ENCODE measurements at regions not wholly inside any gene's neighbourhood (a gene's known extent, or its start where the extent isn't known, plus 50 kb on each side); places are given as distances from the start of the nearest gene placed in this dataset.
"Not testable (repeated sequence)": the region's sequence is repeated elsewhere in the genome, so short reads cannot be mapped to it uniquely, and the experiment has no call there.

DNA sequence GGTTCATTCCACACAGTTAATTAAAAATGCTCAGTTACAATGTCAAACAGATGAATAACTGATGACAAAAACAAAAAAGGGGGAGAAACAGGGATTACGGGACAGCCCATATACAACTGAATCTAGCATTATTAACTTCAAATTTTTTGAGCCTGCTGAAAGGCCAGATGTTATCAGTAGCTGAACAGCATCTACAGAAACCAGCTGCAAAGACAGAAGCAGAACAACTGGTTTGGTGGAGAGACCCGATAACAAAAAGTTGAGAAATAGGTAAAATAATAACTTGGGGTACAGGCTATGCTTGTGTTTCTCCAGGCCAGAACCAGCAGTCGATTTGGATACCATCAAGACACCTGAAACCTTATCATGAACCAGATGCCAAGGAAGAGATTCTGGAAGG is 109.8 kb downstream of the SEPTIN7 start:
- DNase-seq, result not testable (repeated sequence)

DNA sequence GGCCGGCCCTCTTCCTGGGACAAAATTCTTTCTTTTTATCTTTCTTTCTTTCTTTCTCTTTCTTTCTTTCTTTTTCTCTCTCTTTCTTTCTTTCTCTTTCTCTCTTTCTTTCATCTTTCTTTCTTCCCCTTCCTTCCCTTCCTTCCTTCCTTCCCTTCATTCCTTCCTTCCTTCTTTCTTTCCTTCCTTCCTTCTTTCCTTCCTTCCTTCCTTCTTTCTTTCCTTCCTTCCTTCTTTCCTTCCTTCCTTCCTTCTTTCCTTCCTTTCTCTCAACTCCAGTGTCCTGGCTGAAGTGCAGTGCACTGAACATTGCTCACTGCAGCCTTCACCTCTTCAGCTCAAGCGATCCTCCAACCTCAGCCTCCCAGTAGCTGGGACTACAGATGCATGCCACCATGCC is 112.5 kb downstream of the SEPTIN7 start:
- not testable (repeated sequence) for DNase-seq

DNA sequence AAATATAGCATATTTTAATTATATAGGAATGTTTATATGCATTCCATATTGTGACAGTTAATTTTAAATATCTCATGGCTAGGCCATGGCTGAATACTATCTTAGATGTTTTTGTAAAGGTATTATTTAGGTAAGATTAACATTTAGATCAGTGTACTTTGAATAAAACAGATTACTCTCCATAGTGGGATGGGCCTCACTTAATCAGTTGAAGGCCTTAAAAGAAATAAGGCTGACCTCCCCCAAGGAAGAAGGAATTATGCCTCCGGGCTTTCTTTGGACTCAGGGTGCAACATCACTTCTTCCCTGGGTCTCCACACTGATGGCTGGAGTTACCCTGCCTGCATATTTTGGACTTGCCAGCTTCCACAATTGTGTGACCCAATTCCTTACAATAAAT is 113.4 kb downstream of the SEPTIN7 start:
- DNase-seq, result not testable (repeated sequence)

DNA sequence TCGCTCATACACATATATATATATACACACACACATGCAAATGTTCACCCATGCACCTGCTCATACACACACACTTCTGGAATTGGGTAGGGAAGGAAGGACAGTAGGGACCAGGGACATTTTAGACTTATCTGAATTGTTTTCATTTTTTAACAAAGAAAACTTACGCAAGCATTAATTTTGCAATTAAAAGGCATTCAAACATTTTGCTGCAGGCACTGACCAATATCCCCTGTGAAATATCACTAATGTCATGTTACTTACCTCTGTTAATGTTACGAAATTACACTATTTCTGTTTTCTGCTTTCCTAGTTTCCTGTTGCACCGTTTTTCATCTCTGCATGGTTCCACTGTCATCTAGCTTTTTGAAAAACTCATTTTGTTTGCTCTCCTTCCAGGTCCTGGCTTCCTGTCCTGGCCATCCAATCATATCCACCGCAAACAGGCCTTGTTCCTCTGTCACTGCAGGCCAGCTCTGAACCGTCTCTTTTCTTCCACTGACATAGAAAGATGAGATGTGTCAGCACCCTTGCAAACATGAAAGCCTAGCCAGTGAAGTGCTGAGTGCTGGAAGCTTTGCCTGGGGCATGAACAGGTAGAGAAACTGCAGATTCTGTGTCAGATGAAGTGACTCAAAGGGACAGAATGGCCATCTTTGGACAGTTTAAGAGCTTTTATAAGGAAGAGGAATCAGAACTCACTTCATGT is 114.5 kb downstream of the SEPTIN7 start:
- DNase-seq, result not testable (repeated sequence)

DNA sequence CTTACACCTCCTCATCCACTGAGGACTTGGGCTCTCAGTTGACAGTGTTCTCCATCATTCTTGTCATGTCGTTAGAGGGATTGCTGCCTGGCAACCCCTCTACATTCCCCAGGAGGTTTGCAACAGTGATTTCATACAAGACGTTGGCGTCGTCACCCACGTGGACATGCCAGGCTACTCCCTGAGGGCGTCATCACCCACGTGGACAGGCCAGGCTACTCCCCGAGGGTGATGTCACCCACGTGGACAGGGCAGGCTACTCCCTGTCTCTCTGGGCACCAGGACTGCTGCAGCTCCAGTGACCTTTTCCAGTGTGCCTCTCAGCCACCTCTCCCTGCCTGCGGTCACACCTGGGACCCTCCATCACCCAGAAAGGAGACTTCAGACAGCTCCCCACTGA is 117.4 kb downstream of the SEPTIN7 start:
- not testable (repeated sequence) for DNase-seq

DNA sequence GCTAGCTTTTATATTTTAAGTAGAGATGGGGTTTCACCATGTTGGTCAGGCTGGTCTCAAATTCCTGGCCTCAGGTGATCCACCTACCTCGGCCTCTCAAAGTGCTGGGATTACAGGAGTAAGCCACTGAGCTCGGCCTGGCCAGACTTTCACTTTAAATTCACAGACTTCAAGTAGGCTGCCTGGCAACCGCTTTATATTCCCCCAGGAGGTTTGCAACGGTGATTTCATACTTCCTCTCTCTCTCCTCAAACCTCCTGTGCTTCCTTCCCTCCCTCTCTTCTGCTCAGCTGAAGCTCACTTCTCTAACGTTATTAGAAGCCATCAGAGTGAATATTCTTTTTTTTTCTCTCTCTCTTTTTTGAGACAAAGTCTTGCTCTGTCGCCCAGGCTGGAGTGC is 118.8 kb downstream of the SEPTIN7 start:
- not testable (repeated sequence) for DNase-seq

DNA sequence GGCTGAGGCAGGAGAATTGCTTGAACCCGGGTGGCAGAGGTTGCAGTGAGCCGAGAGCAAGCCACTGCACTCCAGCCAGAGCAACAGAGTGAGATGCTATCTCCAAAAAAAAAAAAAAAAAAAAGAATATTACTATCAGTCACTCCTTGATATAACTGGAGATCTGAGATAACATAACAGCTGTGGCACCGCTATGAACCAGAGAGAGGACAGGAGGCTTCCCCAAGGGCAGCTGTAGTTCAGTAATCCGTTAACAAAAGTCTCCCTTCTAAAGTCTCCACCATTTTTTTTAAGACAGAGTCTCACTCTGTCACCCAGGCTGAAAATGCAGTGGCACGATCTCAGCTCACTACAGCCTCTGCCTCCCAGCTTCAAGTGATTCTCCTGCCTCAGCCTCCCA is 120.5 kb downstream of the SEPTIN7 start:
- DNase-seq, result not testable (repeated sequence)

DNA sequence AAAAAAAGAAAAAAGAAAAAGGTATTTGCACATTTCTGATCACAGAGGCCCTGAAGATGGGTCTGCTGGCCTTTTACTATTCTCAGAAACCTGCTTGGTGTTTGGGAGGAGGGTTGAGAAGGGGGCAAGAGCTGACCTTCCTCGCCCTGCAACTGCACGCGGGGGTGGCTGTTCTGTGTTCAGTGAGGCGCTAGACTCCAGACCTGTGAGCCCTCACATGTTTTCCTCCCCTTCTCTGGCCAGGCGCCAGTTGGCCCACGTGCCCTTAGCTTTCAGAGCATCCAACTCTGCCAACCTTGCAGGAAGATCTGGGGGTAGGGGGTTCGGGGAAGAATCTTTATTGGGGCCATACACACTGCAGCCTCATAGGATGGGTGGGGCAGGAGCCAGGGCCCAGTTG is 123.8 kb downstream of the SEPTIN7 start:
- not testable (repeated sequence) for DNase-seq

DNA sequence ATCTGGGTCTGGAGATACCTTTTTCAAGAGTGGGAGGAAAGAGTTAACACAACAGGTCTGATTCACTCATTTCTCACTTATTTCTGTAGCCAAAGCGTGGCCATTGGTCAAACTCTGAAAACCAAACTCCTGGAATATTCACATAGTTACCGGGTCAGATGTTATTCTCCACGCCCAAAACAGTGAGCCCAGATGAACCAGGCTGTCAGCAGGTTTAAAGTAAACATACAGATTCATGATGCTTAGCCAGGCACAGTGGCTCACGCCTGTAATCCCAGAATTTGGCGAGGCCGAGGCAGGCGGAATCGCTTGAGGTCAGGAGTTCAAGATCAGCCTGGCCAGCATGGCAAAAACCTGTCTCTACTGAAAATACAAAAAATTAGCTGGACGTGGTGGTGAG is 126.1 kb downstream of the SEPTIN7 start:
- DNase-seq, result not testable (repeated sequence)

DNA sequence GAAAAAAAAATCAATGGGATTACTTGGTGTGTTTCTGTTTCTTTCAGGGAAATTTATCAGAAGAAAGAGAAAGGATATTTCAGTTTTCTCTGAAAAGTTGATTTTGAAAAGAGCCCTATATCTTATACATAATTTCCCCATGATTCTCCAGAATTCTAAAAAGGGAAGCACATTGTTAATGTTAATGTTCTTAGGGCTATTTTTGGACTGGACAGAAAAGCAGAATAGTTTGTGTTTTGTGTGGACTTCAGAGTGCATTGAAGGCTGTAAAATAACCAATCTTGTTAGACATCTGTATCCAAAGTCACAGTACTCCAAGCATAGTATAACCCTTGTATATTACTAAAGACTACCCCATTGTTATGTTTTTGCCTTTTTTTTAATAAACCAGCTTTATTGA is 130.3 kb downstream of the SEPTIN7 start:
- DNase-seq, result not testable (repeated sequence)

DNA sequence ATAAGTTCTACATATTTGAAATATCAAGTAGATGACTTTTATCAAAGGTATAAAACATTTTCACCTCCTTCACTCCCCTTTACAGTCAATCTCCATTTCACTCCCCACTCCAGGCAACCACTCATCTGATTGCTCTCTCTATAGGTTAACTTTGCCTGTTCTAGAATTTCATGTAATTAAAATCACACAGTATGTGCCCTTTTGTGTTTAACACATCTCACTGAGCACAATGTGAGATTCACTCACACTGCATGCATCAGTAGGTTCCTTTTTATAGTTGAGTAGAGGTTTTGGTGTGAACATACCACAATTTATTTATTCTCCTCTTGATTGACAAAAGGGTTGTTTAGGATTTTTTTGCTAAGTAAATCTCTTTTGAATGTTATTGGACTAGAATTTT is 130.7 kb downstream of the SEPTIN7 start:
- not testable (repeated sequence) for DNase-seq

DNA sequence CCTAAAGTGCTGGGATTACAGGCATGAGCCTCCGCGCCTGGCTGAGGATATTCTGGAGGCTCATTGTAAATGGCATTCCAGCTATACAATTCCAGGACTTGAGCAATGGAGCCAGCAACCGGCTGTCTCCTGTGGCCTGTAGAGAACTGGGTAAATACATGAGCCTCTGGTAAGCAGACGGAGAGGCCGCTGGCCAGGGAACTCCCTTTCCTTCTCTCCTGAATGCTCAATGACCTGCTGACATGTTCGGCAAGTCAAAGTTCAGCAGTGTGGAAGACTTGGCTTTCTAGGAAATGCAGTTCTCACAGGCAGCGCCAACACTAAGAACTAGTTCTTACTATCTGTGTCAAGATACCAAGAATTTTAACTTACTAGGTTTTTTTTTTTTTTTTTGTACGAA is 139.8 kb downstream of the SEPTIN7 start:
- DNase-seq, result not testable (repeated sequence)

DNA sequence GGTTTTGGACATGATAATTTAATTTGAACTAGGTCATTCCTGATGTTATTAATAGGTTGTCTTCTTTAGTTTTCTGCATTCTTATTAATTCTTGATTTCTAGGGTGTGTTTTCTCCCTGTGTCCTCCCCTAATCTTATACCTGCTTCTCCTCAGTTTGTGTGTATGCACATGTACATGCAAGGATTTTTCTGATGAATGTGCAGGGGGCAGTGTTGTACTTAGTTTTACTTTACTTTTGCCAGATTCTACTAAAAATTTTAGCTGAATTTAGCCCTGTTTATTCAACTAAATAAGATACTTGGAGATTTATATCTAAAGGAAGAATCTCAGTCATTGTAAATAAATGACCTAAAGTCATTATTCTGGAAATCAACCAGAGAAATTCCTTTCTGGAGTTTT is 144.8 kb downstream of the SEPTIN7 start:
- not testable (repeated sequence) for DNase-seq

DNA sequence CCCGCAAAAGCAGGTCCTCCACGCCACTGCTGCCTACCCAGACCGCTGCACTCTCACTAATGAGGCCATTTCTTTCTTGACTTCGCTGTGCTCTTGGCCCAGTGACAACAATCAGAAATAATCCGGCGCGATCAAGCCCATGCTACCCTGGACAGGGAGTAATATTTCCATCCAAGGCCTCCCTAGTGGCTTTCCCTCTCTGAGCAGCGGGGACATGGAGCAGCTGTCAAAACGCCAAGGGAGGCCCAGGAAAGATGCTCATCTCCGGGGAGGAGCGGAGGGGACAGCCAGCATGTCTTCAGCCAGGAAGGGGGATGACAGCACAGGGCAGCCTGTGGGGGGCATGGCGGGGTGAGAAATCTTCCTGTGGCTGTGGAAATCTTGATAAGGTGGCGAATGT is 154.9 kb downstream of the SEPTIN7 start:
- not testable (repeated sequence) for DNase-seq

DNA sequence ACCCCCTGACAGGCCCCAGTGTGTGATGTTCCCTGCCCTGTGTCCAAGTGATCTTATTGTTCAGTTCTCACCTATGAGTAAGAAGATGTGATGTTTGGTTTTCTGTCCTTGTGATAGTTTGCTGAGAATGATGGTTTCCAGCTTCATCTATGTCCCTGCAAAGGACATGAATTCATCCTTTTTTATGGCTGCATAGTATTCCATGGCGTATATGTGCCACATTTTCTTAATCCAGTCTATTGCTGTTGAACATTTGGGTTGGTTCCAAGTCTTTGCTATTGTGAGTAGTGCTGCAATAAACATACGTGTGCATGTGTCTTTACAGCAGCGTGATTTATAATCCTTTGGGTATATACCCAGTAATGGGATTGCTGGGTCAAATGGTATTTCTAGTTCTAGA is 156.1 kb downstream of the SEPTIN7 start:
- DNase-seq, result not testable (repeated sequence)

DNA sequence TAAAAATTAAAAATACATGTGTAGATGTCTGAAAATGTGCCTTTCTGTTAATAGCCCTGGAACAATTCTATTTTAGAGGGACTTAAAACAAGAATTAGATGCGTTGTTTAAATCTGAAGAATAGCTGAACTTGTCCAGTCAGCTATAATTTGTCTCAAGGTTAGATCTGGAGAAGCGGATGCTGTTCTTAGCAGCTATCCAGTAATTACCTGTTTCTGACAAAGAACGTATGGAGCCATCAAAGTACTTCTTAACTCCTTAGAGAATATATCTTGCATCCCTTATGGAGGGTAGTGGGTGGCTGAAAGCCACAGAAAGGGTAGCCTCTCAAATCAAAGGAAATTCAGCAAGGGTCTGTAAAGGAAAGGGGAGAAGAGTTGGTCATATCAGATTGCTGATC is 160.4 kb downstream of the SEPTIN7 start:
- DNase-seq, result not testable (repeated sequence)

DNA sequence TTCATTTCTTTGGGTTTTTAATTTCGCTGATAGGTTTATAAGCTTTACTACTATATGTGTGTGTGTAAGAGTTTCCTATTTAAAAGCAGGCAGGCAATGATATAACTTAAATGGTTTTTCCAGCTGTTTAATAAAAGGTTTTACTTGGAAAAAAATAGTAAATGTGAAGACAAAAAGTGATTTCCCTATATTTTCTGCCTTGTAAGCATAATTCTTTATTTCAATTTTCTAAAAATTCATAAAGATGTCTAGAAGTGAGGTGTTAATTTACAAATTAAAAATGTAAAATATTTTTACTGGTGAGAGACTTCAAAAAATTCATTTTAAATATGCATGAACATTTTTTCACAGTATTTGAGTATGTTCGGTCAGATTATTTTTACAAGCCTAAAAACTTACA is 161.8 kb downstream of the SEPTIN7 start:
- DNase-seq, result not testable (repeated sequence)

DNA sequence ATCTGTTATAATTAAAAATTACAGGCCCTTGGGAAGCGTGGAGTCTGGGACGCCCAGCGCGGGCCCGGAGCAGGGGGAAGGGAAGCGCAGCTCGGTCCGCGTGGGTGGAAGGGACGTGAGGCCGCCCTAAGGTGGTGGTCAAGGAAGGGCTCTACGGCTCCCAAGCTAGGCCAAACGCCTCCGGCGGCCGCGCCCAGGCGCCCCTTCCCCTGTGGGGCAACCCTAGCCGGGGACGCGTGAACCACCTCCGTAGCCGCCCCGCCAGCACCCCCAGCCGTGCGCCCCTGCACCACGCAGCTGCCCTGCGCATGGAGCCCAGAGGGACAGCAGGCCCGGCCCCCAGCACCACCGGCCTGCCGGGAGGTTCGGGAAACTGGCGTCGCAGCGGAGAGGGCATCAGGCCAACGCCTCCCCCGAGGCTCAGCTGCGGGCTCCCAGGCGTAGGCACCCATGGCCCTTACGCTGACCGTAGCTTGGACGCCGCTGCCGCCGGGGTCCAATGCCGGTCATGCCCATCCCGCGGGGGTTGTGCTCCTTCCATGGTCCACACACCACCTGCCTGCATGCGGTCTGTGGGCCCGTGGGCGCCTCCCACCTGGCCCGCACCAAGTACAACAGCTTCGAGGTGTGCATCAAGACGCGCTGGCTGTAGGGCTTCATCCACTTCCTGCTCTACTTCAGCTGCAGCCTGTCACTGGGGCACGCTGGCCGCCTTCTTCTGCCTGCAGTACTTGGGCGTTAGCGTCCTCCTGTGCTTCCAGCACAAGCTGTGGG is 166.7 kb downstream of the SEPTIN7 start:
- DNase-seq, result no peak

DNA sequence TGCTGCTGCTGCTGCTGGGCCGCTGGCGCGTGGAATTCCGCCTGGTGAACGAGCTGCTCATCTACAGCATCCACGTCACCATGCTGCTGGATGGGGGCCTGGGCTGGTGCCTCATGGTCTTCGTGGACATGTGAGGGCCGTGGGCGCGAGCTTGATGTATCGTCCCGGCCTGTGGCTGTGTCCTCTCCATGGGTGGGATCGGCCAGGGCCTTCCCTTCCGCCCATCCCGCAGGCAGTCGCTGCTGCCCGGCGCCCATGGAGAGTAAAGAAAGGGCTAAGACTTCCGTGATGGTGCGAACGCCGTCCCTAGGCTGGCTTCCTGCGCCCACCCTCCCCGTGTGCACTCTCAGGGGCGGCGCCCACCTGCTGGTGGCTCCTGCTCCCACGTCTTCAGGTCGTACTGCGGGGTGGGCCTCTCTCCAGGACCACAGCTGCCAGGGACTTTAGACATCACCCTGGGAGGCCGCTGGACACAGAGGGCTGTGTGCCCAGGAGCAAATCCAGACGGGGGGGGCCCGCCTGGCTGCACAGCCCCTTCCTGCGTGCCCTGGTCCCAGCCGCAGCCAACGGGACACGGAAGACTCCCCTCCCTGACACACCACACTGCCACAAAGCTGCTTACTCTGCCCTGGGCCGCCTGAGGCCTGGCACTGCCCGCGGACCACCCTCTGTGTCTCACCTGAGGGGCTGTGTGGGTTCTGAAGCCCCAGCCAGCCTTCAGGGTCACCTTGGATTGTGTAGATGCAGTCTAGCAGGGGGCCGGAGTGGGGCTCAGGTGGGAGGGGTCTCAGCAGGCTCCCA is 167.5 kb downstream of the SEPTIN7 start:
- no peak for DNase-seq

DNA sequence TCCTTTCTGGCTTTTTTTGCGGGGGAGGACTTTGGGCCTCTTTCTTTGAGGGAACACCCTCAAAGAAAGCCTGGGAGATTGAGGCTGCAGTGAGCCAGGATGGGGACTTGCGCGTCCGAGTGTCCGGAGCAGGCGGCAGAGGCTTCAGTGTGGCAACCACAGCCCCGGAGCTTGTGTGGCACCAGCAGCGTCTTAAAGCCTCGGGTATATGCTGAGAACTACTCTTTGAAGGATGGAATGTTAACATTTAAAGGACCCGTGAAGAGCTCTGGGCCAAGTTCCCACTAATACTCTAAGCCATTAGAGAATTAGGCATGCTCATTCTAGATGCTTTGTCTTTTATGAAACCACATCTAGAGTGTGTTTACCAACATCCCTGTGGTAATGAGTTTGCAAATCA is 168.2 kb downstream of the SEPTIN7 start:
- no peak for DNase-seq

DNA sequence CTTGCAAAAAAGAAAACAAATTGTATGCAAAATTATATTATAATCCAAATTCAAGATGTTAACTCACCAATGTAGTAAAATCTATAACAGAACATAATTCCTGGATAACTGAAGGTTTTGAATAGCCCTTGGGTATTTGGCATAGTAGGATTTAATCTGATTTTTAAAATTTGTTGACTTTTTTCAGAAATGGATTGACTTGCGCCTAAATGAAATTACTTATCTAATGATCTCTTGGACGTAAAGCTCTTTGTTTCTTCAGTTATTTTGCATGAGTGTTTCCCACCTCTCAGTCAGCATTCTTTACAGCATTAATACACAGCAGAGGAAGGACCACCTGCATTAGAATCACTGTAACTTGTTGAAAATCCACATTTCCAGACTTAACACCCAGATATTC is 169.6 kb downstream of the SEPTIN7 start:
- DNase-seq, result no peak

DNA sequence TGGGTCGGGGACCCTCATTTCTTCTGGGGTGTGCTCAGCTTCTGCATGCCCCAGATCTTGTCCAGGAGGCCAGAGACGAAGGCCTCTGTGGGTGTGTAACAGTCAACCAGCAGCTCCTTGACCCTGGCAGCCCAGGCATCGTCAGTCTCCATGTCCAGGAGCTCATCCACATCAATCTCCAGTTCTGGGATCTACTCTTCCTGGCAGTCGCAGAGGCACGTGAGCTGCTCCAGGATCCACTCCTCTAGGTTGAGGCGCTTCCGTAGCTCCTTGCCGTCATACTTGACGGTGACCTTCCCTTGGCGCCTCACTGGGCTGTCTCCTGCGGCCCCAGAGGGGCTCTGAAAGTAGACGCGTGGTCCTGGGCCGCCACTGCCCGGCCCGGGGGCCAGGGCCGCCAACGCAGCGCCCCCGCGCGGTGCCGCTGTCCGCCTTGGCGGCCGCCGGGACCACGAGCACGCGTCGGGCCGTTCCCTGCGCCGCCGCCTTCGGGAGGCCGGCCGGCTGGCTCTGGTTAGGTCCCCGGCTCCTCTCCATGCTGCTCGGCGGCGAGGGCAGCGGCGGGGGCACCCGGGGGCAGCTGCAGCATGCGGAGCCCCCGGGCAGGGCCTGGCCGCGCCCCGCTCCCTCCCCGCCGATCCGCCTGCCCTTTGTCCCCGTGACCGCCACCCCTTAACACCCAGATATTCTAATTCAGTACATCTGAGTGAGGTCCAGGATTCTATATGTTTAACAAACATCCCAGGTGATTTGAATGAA is 170.5 kb downstream of the SEPTIN7 start:
- DNase-seq, result no peak
